Choroid plexus epithelial cell (primary cell): ENCODE measurements at regions not wholly inside any gene's neighbourhood (a gene's known extent, or its start where the extent isn't known, plus 50 kb on each side); places are given as distances from the start of the nearest gene placed in this dataset.

ENCODE experiments used
- DNase-seq: peaks from one replicate; pipeline ENCODE4 v3.0.0-alpha.2; 2010; ENCODE audit warnings: low read depth
- H3K4me3 ChIP-seq: 2 replicates; pipeline ENCODE4 v1.5.1; 2011; ENCODE audit warnings: low read depth, mild to moderate bottlenecking, control low read depth, low read length, moderate library complexity
- TF ChIP-seq, protein P1 (sequence below): conservative IDR thresholded peaks from 2 replicates; pipeline ENCODE4 v1.5.1; 2011; ENCODE audit warnings: low read depth, mild to moderate bottlenecking, control low read depth, inconsistent platforms, low read length, moderate library complexity

DNA sequence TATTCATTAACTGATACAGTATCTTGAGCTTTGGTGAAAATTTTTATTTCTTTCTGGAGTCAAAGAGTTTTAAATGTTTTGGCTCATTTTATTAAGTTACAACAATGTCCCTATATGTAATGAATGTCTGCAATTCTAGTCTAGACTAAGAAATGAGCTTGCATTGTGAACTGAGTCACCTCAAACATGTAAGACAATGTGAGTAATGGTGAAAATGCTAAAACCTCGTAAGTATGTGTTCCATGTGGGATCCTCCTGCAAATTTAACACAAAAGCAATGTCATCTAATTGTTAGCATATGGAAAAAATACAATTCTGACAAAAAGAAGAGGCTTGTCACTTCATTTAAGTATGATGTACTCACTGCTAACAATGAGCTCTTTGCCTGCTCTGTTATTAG, 480.5 kb upstream of the FSTL5 start:
- TF ChIP-seq, protein P1, sequence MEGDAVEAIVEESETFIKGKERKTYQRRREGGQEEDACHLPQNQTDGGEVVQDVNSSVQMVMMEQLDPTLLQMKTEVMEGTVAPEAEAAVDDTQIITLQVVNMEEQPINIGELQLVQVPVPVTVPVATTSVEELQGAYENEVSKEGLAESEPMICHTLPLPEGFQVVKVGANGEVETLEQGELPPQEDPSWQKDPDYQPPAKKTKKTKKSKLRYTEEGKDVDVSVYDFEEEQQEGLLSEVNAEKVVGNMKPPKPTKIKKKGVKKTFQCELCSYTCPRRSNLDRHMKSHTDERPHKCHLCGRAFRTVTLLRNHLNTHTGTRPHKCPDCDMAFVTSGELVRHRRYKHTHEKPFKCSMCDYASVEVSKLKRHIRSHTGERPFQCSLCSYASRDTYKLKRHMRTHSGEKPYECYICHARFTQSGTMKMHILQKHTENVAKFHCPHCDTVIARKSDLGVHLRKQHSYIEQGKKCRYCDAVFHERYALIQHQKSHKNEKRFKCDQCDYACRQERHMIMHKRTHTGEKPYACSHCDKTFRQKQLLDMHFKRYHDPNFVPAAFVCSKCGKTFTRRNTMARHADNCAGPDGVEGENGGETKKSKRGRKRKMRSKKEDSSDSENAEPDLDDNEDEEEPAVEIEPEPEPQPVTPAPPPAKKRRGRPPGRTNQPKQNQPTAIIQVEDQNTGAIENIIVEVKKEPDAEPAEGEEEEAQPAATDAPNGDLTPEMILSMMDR: no peak
- peak; percentile 55 for DNase-seq
- no peak overlapping the region for H3K4me3 ChIP-seq

DNA sequence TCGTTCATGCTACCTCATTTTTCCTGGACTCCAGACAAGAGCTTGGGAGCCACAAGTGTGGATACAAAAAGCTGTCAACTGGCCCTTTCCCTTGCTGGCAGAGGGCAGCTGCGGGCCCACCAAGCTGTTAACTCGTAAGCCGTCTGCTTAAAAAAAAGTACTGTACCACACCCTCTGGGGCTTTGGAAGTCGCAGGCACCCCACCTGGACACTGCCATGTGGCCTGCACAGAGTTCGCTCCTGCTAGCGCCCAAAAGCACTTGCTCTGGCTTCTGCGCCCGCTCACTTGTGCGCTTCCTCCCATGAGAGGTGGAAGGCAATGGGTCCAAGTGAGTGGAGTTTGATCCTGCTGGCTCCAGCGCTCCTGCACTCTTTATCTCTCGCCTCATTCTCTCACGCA, 476.4 kb upstream of the FSTL5 start:
- TF ChIP-seq, protein P1: no peak
- no peak for DNase-seq
- H3K4me3 ChIP-seq: no peak overlapping the region

DNA sequence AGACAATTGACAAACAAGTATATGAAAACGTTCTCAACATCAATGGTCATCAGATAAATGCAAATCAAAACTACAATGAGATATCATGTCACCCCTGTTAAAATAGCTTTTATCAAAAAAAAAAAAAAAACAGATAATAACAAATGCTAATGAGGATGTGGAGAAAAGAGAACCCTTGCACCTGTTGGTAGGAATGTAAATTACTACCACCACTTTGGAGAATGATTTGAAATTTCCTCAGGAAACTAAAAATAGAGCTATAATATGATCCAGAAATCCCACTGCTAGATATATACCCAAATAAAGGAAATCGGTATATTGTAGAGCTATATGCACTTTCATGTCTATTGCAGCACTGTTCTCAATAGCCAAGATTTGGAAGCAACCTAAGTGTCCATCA, 470.6 kb upstream of the FSTL5 start:
- H3K4me3 ChIP-seq: no peak overlapping the region
- no peak for DNase-seq
- TF ChIP-seq, protein P1: no peak

DNA sequence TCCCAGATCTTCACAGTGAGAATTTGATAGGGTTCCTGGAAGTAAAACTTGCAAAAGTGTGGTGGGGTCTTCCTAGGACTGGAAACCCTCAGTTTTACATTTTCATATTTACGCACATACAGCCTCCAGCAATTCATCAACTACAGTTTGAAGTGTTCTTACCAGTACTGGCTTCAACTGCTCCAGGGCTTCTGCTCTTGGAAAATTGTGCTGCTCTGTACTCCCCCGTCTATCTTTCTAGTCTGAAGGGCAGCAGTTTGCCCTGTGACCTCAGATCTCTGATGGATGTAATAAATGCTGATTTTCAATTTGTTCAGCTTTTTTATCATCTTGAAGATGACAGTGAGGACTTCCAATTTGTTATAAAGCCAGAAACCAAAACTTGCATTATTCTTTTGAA, 458.9 kb upstream of the FSTL5 start:
- H3K4me3 ChIP-seq: no peak overlapping the region
- TF ChIP-seq, protein P1: no peak
- DNase-seq: no peak

DNA sequence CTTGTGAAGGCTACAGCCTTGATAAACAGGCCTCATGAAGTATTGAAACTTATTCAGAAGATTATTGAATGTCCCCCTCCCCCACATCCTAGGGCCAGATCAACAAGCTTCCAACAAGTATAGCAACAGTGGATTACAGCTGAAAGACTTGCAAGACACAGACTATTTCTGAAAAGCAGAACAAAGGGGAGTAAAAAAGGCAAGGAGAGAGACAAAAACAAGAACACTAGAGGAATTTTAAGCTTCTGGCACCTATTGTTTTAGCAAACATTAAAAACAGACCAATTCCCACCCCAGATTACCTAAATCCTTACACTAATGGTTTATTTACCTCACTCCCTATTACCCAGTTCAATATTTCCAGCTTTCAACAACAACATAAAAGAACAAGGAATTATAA, 446.3 kb upstream of the FSTL5 start:
- DNase-seq: no peak
- H3K4me3 ChIP-seq: no peak overlapping the region
- TF ChIP-seq, protein P1: no peak

DNA sequence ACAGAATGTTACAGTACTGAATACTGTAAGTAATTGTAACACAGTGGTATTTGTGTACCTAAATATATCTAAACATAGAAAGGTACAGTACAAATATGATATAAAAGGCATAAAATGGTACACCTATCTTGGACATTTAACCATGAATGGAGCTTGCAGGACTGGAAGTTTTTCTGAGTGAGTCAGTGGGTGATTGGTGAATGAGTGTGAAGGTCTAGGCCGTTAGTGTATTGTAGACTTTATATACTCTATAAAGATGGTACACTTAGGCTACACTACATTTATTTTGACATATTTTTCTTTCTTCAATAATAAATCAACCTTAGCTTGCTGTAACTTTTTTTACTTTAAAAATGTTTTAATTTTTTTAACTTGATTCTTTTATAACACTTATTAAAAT, 422.5 kb upstream of the FSTL5 start:
- TF ChIP-seq, protein P1: no peak
- DNase-seq: no peak
- H3K4me3 ChIP-seq: no peak overlapping the region

DNA sequence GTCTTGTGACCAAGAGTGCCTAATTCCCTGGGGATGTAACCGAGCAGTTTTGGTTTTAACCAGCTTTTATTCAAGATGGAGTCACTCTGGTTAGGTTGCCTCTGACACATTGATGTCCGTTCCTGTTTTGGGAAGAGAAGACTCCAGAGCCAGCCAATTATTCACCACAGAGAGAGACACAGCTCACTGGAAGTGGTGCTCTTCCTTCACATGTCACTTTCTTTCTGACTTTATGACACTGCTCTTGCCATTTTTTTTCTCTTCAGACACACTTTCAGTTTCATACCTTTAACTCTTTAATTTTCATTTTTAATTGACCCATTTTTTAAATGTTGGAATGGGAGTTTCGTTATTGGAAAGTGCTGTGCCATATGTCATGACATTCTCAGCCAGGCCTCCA, 418.4 kb upstream of the FSTL5 start:
- H3K4me3 ChIP-seq: no peak overlapping the region
- TF ChIP-seq, protein P1: no peak
- DNase-seq: no peak
